MM.1S (cell line): ENCODE measurements at regions not wholly inside any gene's neighbourhood (a gene's known extent, or its start where the extent isn't known, plus 50 kb on each side); places are given as distances from the start of the nearest gene placed in this dataset.

Experiments
- DNase-seq: peaks from one replicate; pipeline ENCODE4 v3.0.0-alpha.2; 2015
- H2AFZ ChIP-seq: fragments of 300-600 bp; sonication (generic); 2 replicates; pipeline ENCODE4 v1.6.0; 2016; ENCODE audit warnings: antibody characterized with exemption, low read length
- H3F3A ChIP-seq: fragments of 300-600 bp; sonication (generic); 2 replicates; pipeline ENCODE4 v1.6.1; 2016; ENCODE audit warnings: mild to moderate bottlenecking, antibody characterized with exemption, low read length, moderate library complexity, mixed read lengths; ENCODE audit not compliant: insufficient read depth
- H3K27ac ChIP-seq: fragments of 300-600 bp; sonication (generic); 2 replicates; pipeline ENCODE4 v1.5.1; 2016; ENCODE audit warnings: mild to moderate bottlenecking, low read length
- H3K27me3 ChIP-seq: fragments of 300-600 bp; sonication (generic); replicated peaks from 2 replicates; pipeline ENCODE4 v1.6.0; 2016; ENCODE audit warnings: low read length; ENCODE audit not compliant: insufficient read depth
- H3K36me3 ChIP-seq: fragments of 300-600 bp; sonication (generic); replicated peaks from 2 replicates; pipeline ENCODE4 v1.6.1; 2016; ENCODE audit warnings: mild to moderate bottlenecking, low read length, mixed read lengths; ENCODE audit not compliant: insufficient read depth
- H3K4me1 ChIP-seq: fragments of 300-600 bp; sonication (generic); 2 replicates; pipeline ENCODE4 v1.6.1; 2016; ENCODE audit warnings: low read length, mixed read lengths
- H3K4me2 ChIP-seq: fragments of 300-600 bp; sonication (generic); 2 replicates; pipeline ENCODE4 v1.6.0; 2016; ENCODE audit warnings: low read depth, low read length
- H3K4me3 ChIP-seq: fragments of 300-600 bp; sonication (generic); 2 replicates; pipeline ENCODE4 v1.5.1; 2016; ENCODE audit warnings: low read length, mixed read lengths
- H3K79me2 ChIP-seq: fragments of 300-600 bp; sonication (generic); 2 replicates; pipeline ENCODE4 v1.6.1; 2016; ENCODE audit warnings: mixed run types, low read length, mixed read lengths
- H3K9ac ChIP-seq: fragments of 300-600 bp; sonication (generic); 2 replicates; pipeline ENCODE4 v1.6.1; 2016; ENCODE audit warnings: low read length, mixed read lengths
- H3K9me2 ChIP-seq: fragments of 300-600 bp; sonication (generic); replicated peaks from 2 replicates; pipeline ENCODE4 v1.6.1; 2016; ENCODE audit warnings: mild to moderate bottlenecking, low read length, mixed read lengths; ENCODE audit not compliant: insufficient read depth
- H3K9me3 ChIP-seq: fragments of 300-600 bp; sonication (generic); replicated peaks from 2 replicates; pipeline ENCODE4 v1.6.1; 2016; ENCODE audit warnings: mild to moderate bottlenecking, low read length, mixed read lengths; ENCODE audit not compliant: insufficient read depth
- H4K20me1 ChIP-seq: fragments of 300-600 bp; sonication (generic); 2 replicates; pipeline ENCODE4 v1.6.1; 2016; ENCODE audit warnings: mild to moderate bottlenecking, low read length, moderate library complexity, mixed read lengths; ENCODE audit not compliant: insufficient read depth
- CTCF ChIP-seq: fragments of 300-600 bp; sonication (generic); IDR thresholded peaks from 2 replicates; pipeline ENCODE4 v1.5.1; 2016; ENCODE audit warnings: antibody characterized with exemption, low read length, mixed read lengths
- EZH2 ChIP-seq: fragments of 300-600 bp; sonication (generic); optimal IDR thresholded peaks from 2 replicates; pipeline ENCODE3; 2017; ENCODE audit warnings: low read depth, mild to moderate bottlenecking, antibody characterized with exemption, low read length, mixed read lengths
- EZH2phosphoT487 ChIP-seq: fragments of 300-600 bp; sonication (generic); IDR thresholded peaks from 2 replicates; pipeline ENCODE4 v1.6.1; 2018; ENCODE audit warnings: antibody characterized with exemption, low read length

GRCh38 chr12:27151479-27151878 is 69.1 kb upstream of the C12orf71 start:
- TF ChIP-seq EZH2: no peak
- no peak for TF ChIP-seq EZH2phosphoT487
- TF ChIP-seq CTCF: no peak
- Histone ChIP-seq H3K4me1 (peaks cover 35% of the 10 kb centered on the region), H4K20me1 (no peaks in the 10 kb centered on the region), H3K9me3 (no peaks in the 10 kb centered on the region), H3K27ac (no peak overlapping the region), H3K36me3 (no peaks in the 10 kb centered on the region), H3K27me3 (no peaks in the 10 kb centered on the region), H3F3A (peaks cover 21% of the 10 kb centered on the region), H3K9ac (no peak overlapping the region), H3K79me2 (no peaks in the 10 kb centered on the region), H3K4me3 (no peak overlapping the region), H3K9me2 (no peaks in the 10 kb centered on the region), H2AFZ (0 out of 2 replicates have a peak overlapping the region, but pooled peaks have one; percentile 14), H3K4me2 (no peak overlapping the region)
- no peak for DNase-seq

GRCh38 chr12:27158297-27158696 is 75.9 kb upstream of the C12orf71 start:
- no peak for DNase-seq
- no peak for TF ChIP-seq EZH2phosphoT487
- Histone ChIP-seq H3K9ac (no peak overlapping the region), H4K20me1 (no peaks in the 10 kb centered on the region), H3K4me1 (peaks cover 10% of the 10 kb centered on the region), H3K36me3 (no peaks in the 10 kb centered on the region), H2AFZ (no peak overlapping the region), H3K27ac (no peak overlapping the region), H3K9me2 (no peaks in the 10 kb centered on the region), H3K4me3 (no peak overlapping the region), H3K27me3 (no peaks in the 10 kb centered on the region), H3K4me2 (no peak overlapping the region), H3K79me2 (no peaks in the 10 kb centered on the region), H3K9me3 (no peaks in the 10 kb centered on the region), H3F3A (no peaks in the 10 kb centered on the region)

- H3K4me3 ChIP-seq: no peak overlapping the region
- H3K27ac ChIP-seq: no peak overlapping the region
- H3K4me2 ChIP-seq: no peak overlapping the region
- DNase-seq: no peak
- peaks cover 35% of the 10 kb centered on the region for H3K4me1 ChIP-seq
- TF ChIP-seq EZH2 (no peak), EZH2phosphoT487 (no peak), CTCF (no peak)
- no peaks in the 10 kb centered on the region for H4K20me1 ChIP-seq
- no peak overlapping the region for H3K9ac ChIP-seq
- no peaks in the 10 kb centered on the region for H3K36me3 ChIP-seq
- no peaks in the 10 kb centered on the region for H3K79me2 ChIP-seq
- H3K9me3 ChIP-seq: no peaks in the 10 kb centered on the region
- no peaks in the 10 kb centered on the region for H3K9me2 ChIP-seq
- no peak overlapping the region for H2AFZ ChIP-seq
- H3F3A ChIP-seq: peaks cover 19% of the 10 kb centered on the region
- no peaks in the 10 kb centered on the region for H3K27me3 ChIP-seq
Measured at GRCh38 chr12:27161458-27162228, 79.3 kb upstream of the C12orf71 start.

GRCh38 chr12:27162229-27162537 is 79.8 kb upstream of the C12orf71 start:
- H3K4me1 ChIP-seq: peaks cover 35% of the 10 kb centered on the region
- H3F3A ChIP-seq: peaks cover 19% of the 10 kb centered on the region
- no peak overlapping the region for H3K4me2 ChIP-seq
- no peak overlapping the region for H3K4me3 ChIP-seq
- no peak for DNase-seq
- no peaks in the 10 kb centered on the region for H4K20me1 ChIP-seq
- no peaks in the 10 kb centered on the region for H3K36me3 ChIP-seq
- no peaks in the 10 kb centered on the region for H3K9me2 ChIP-seq
- no peak overlapping the region for H3K9ac ChIP-seq
- H3K79me2 ChIP-seq: no peaks in the 10 kb centered on the region
- no peaks in the 10 kb centered on the region for H3K9me3 ChIP-seq
- H3K27me3 ChIP-seq: no peaks in the 10 kb centered on the region
- no peak overlapping the region for H2AFZ ChIP-seq
- H3K27ac ChIP-seq: no peak overlapping the region
- TF ChIP-seq EZH2phosphoT487 (no peak), EZH2 (no peak), CTCF (no peak)
